HG02759 (cell line): ENCODE measurements at regions not wholly inside any gene's neighbourhood (a gene's known extent, or its start where the extent isn't known, plus 50 kb on each side); places are given as distances from the start of the nearest gene placed in this dataset.
"Not testable (repeated sequence)": the region's sequence is repeated elsewhere in the genome, so short reads cannot be mapped to it uniquely, and the experiment has no call there.

Experiments used
- ATAC-seq: cut with Tn5 transposase; IDR thresholded peaks from one replicate; pipeline ENCODE4 v1.9.1; 2021; ENCODE audit warnings: mild to moderate bottlenecking, moderate library complexity; ENCODE audit not compliant: unreplicated experiment

DNA sequence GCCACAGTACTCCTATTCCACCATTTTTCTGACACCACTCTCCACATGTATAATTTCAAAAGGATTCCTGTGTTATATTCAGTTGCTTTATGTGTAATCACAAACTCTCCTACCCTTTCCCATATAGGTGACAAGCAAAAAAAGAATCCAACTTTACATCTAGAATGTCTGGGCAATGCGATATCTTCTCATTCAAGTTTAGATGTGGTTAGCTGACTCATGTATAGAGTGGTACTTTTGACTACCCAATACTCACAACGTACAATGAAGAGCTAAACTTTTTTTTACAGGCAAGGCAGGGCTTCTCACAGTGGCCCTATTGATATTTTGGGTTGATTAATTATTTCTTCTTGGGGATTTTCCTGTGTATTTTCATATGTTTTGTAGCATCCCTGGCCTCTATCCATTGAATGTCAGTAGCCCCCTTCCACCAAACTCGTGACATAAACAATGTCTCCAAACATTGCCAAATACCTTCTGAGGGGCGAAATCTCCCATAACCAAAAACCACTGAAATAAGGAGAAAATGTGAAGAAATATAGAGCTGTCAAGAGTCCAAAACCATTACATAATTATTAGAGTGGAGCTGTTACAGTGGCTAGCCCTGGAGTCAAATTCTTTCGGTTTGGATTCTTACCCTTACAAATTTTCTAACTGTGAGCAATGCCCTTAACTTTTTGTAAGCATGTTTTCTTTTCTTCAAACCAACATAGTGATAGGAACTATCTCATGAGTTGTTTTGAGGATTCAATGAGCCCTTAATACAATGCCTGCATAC, 342.6 kb downstream of the NSUN3 start:
- no peak for ATAC-seq

GRCh38 chr3:94406595-94406994, 343.7 kb downstream of the NSUN3 start:
- no peak for ATAC-seq

DNA sequence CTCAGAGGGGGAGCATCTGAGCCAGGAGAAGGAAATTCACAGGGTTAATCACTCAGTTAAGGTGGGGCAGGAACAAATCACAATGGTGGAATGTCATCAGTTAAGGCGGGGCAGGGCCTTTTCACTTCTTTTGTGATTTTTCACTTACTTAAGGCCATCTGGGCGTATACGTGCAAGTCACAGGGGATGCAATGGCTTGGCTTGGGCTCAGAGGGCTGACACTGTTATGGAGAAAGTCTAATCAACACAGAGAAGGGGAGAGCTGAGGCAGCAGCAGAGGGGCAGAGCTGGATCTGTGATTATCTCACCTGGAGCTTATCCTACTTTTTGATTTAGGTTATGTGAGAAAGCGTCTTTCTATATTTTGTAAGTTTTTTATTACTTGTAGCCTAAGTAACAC, 350.1 kb downstream of the NSUN3 start:
- not testable (repeated sequence) for ATAC-seq

- ATAC-seq = no peak
These were observed 350.7 kb downstream of the NSUN3 start for GRCh38 chr3:94413336-94414108.

DNA sequence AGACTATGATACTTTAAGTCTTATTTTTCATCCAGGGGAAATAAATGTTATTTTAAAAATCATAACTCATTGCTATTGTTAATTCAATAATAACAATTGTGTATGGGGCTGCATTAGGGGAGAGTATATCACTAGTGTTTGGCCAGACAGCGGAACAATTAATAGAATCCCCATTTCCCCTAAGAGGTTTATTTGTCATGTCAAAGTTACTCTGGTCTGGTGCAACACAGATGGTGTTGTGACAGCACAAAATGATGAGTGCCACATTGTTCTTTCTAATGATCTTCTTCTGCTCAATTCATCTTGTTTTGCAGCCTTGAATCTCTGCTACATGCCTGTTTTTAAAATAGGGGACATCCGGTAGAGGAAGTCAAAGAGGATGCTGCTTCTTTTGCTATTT, 351.6 kb downstream of the NSUN3 start:
- no peak for ATAC-seq

DNA sequence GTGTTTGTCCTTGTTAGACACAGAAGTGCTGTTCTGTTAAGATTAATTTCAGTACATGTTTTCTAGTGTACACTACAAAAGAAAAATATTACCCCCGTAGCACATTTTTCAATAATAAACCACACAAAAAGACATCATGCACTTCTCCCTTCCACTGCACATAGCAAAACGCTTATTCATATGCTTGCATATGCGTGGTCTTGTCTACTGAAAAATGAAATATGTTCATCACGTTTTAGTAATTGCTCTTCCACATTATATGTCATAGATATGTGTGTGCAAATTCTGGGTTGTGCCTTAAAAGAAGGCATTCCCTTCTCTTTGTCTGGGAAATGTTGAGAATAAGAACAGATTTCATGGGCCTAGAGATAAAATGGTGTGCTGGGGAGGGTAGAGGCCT, 353.9 kb downstream of the NSUN3 start:
- no peak for ATAC-seq

GRCh38 chr3:94417963-94418455, 355.1 kb downstream of the NSUN3 start:
- ATAC-seq = no peak

DNA sequence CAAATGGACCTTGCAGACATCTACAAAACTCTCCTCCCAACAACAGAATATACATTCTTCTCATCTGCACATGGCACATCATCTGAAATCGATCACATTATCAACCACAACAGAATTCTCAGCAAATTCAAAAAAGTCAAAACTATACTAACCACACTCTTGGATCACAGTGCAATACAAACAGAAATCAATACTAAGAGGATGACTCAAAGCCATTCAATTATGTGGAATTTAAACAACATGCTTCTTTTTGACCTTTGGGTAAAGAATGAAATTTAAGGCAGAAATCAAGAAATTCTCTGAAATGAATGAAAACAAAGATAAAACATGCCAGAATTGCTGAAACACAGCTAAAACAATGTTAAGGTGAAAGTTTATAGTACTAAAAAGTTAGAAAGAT, 358.1 kb downstream of the NSUN3 start:
- ATAC-seq = no peak

- ATAC-seq = no peak
These were observed 360.7 kb downstream of the NSUN3 start for GRCh38 chr3:94423578-94423977.

GRCh38 chr3:94429517-94429916, 366.7 kb downstream of the NSUN3 start:
- no peak for ATAC-seq

GRCh38 chr3:94431876-94432570, 369.2 kb downstream of the NSUN3 start:
- no peak for ATAC-seq

DNA sequence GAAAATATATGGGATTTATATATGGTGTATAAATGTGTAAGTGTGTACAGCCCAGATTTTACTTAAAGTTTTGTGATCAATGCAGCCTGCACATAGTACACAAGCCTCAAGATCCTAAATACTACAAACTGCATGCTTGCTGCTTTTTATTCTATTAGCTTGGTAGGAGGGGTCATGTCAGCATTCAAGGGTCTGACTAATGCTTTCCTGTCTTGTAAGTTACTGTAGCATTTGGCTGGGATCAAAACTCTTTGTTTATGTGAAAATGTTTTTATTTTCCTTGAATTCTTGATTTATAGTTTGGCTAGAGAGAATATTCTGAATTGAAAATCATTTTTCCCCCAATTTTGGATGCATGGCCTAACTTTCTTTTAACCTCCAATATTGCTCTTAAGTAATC, 370.9 kb downstream of the NSUN3 start:
- no peak for ATAC-seq

- no peak for ATAC-seq
These were observed 378.1 kb downstream of the NSUN3 start for GRCh38 chr3:94440767-94441493.

DNA sequence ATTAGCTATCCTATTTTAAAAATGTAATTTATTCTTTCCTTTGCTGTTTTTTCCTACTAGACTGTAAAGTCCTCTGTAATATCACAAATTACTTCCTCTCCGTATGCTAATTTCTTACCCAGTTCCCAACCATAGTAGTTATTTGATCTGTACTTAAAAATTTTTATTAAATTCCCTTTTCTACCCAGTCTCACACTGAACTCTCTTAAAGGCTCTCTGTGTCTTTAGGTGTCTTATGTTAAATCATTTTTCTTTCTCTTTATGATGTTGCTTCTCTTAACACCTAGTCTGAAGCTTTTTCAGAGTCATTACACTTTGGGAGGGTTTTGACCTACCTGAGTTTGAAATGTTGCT, 378.6 kb downstream of the NSUN3 start:
- no peak for ATAC-seq

DNA sequence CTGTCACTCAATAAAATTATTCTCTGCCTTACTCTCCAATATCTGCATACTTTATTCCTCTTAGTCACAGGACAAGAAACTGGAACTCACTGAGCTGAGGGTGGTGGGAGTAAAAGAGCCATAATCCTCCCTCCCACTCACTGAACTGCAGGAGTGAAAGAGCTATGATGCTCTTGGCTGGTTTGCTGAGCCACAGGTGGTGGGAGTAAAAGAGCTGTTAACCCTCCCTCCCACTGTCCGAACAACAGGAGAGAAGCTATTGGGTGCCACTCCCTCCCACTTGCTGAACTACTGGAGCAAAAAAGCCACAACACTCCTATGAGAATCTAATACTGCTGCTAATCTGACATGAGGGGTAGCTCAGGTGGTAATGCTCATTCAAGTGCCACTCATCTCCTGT, 391.0 kb downstream of the NSUN3 start:
- no peak for ATAC-seq

DNA sequence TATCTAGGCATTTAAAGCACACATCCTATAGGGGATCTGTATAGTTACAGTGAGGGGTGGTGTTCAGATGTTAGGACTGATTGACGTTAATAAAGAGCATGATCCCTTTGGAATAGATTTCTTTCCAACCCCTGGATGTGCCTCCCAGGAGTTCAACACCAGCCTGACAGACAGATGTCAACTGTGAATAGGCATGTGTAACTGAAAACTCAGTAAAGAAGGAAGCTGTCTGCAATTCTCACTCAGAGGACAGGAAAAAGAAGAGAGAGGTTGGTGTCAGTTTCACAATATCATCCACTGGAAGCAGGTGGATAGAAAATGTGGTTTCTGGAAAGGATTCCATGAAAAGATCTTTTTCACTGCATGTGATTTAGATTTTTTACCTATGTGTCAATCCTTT, 396.3 kb downstream of the NSUN3 start:
- no peak for ATAC-seq

GRCh38 chr3:94460931-94461330, 398.1 kb downstream of the NSUN3 start:
- no peak for ATAC-seq

DNA sequence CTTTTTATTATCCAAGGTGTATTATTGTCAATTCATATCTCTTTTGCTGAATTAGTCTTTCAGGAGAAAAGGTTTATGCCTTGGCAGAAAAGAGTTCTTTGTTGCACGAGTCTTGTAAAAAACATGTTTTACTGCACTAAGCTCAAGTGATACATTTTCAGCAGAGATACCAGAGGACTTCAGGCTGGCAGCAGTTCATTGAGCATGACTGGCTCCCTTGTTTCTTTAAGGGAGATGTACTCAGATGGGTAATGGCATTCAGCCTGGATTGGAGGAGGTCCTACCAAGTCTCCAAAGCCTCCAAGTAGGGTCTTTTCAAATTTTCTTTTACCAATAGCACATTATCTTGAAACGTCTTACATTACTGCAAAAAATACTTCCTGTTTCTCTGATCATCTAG, 400.1 kb downstream of the NSUN3 start:
- ATAC-seq = no peak

- no peak for ATAC-seq
These were observed 409.6 kb downstream of the NSUN3 start for GRCh38 chr3:94472511-94472910.

DNA sequence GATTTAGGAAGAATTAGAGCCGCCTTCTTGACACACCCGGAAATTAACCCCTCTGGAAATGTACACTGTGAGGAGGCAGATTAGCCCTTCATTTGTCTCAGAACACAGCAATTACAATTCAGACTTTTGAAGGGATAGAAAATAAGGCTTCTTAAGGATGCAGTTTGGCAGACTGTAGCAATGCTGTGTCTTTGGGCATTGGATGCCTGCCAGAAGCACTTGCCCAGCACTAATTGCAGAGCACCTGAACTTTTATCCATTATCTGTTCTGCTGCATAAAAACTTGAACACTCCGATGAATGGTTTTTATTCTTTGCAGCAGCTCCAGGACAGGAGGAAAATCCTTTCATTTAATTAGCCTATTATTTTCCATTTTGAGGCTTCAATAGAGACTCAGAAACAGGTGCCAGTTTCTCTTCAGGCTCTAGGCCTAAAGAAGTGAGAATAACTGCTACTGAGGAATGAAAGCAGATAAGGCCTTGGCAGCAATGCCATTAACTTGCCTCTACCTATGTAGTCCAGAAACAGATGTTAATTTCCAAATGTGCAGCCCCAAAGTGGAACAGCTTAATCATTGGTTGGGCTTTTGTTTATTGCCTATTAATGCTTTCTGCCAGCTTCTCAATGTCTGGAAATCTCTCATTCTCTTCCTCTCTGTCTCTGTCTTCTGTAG, 418.5 kb downstream of the NSUN3 start:
- no peak for ATAC-seq

GRCh38 chr3:94482686-94483085, 419.8 kb downstream of the NSUN3 start:
- no peak for ATAC-seq
